GM21447 (cell line): ENCODE measurements at regions not wholly inside any gene's neighbourhood (a gene's known extent, or its start where the extent isn't known, plus 50 kb on each side); places are given as distances from the start of the nearest gene placed in this dataset.

Source experiments
- ATAC-seq: cut with Tn5 transposase; IDR thresholded peaks from one replicate; pipeline ENCODE4 v1.9.1; 2021; ENCODE audit not compliant: unreplicated experiment

GRCh38 chr11:116563028-116563711 lies 209.6 kb downstream of the BUD13 start:
- no peak for ATAC-seq

- no peak for ATAC-seq
Observed at GRCh38 chr11:116560589-116560988, 212.2 kb downstream of the BUD13 start.

GRCh38 chr11:116558504-116559211 lies 214.1 kb downstream of the BUD13 start:
- ATAC-seq = no peak

- no peak for ATAC-seq
Observed at GRCh38 chr11:116557282-116557681, 215.5 kb downstream of the BUD13 start.

- ATAC-seq = no peak
Observed at GRCh38 chr11:116556483-116556882, 216.3 kb downstream of the BUD13 start.

- ATAC-seq = no peak
Observed at GRCh38 chr11:116553482-116553881, 219.3 kb downstream of the BUD13 start.

GRCh38 chr11:116551576-116551975 lies 221.2 kb downstream of the BUD13 start:
- no peak for ATAC-seq

- no peak for ATAC-seq
Observed at GRCh38 chr11:116548256-116548655, 224.5 kb downstream of the BUD13 start.

- ATAC-seq = no peak
Observed at GRCh38 chr11:116547571-116547970, 225.2 kb downstream of the BUD13 start.

- no peak for ATAC-seq
Observed at GRCh38 chr11:116545912-116546311, 226.9 kb downstream of the BUD13 start.

GRCh38 chr11:116544721-116545120 lies 228.1 kb downstream of the BUD13 start:
- ATAC-seq = no peak

- no peak for ATAC-seq
Observed at GRCh38 chr11:116543911-116544475, 228.8 kb downstream of the BUD13 start.

GRCh38 chr11:116543099-116543498 lies 229.7 kb downstream of the BUD13 start:
- ATAC-seq = no peak

GRCh38 chr11:116542406-116542805 lies 230.4 kb downstream of the BUD13 start:
- ATAC-seq = no peak

GRCh38 chr11:116541460-116541859 lies 231.3 kb downstream of the BUD13 start:
- no peak for ATAC-seq

GRCh38 chr11:116540645-116541304 lies 232.0 kb downstream of the BUD13 start:
- no peak for ATAC-seq

- ATAC-seq = no peak
Observed at GRCh38 chr11:116539836-116540418, 232.9 kb downstream of the BUD13 start.

GRCh38 chr11:116539211-116539610 lies 233.6 kb downstream of the BUD13 start:
- no peak for ATAC-seq

- no peak for ATAC-seq
Observed at GRCh38 chr11:116538677-116539076, 234.1 kb downstream of the BUD13 start.

GRCh38 chr11:116537709-116538108 lies 235.1 kb downstream of the BUD13 start:
- ATAC-seq = no peak

GRCh38 chr11:116537121-116537520 lies 235.7 kb downstream of the BUD13 start:
- ATAC-seq = no peak
